ENCODE measurements at regions not wholly inside any gene's neighbourhood (a gene's known extent, or its start where the extent isn't known, plus 50 kb on each side); places are given as distances from the start of the nearest gene placed in this dataset.

GRCh38 chr3:153348457-153349107 lies 186.6 kb downstream of the RAP2B start:
- no peak for TF ChIP-seq CTCF (IDR thresholded peaks at IDR 0.05)
- TF ChIP-seq POLR2A (IDR thresholded peaks at IDR 0.05): no peak

Measured in testis (tissue), 2 donors.